Body of pancreas (tissue), 4 donors: ENCODE measurements at regions not wholly inside any gene's neighbourhood (a gene's known extent, or its start where the extent isn't known, plus 50 kb on each side); places are given as distances from the start of the nearest gene placed in this dataset.
"Not testable (repeated sequence)": the region's sequence is repeated elsewhere in the genome, so short reads cannot be mapped to it uniquely, and the experiment has no call there.

Experiments
- ATAC-seq: fragments of 150-250 bp; one replicate; pipeline ENCODE4 v1.9.1; 2016
- DNase-seq, 4 donors: peaks; one replicate each; pipeline ENCODE4 v3.0.0-alpha.2; 2019
- H3K27ac ChIP-seq, 4 donors: fragments of 200-600 bp; sonication (generic); 1 replicate in 3 of 4; 2 replicates in 1 of 4; pipeline versions ENCODE4 v1.5.1 to v1.6.1; 2016 to 2019; ENCODE audit warnings: mild to moderate bottlenecking in 1 of 4, mixed read lengths in 1 of 4, moderate library complexity in 1 of 4
- H3K27me3 ChIP-seq, 2 donors: fragments of 200-600 bp; sonication (generic); one replicate each; pipeline ENCODE4 v1.6.0; 2016; ENCODE audit warnings: mild to moderate bottlenecking in 1 of 2
- H3K36me3 ChIP-seq, 2 donors: fragments of 200-600 bp; sonication (generic); replicated peaks in 1 of 2; 2 replicates each; pipeline ENCODE4 v1.5.1; 2016; ENCODE audit warnings: low read depth in 2 of 2; ENCODE audit not compliant: insufficient read depth in 1 of 2
- H3K4me1 ChIP-seq: fragments of 200-600 bp; sonication (generic); one replicate; pipeline ENCODE4 v1.6.0; 2016
- H3K4me3 ChIP-seq, 2 donors: fragments of 200-600 bp; sonication (generic); 1 replicate in 1 of 2; 2 replicates in 1 of 2; pipeline ENCODE4 v1.5.1; 2016 to 2019
- H3K9me3 ChIP-seq, 3 donors: fragments of 200-600 bp; sonication (generic); 1 replicate in 2 of 3; 2 replicates in 1 of 3; pipeline ENCODE4 v1.5.1; 2016
- CTCF ChIP-seq, 7 experiments: fragments of 450-650 bp in 4 of 7; fragments of 200-600 bp in 3 of 7; sonication (generic) in 3 of 7; IDR thresholded peaks; one replicate each; pipeline ENCODE4 v1.5.1; 2016 to 2019; ENCODE audit warnings: antibody characterized with exemption in 7 of 7
- POLR2A ChIP-seq, 3 donors: fragments of 450-650 bp; IDR thresholded peaks; one replicate each; pipeline ENCODE4 v1.6.1; 2016; ENCODE audit warnings: antibody characterized with exemption in 3 of 3, mild to moderate bottlenecking in 2 of 3
- WGBS, 2 donors: methylation state at CpG; one replicate each; pipeline ENCODE4 v1.1.5; 2017; 5-methylcytosine and 5-hydroxymethylcytosine counted together
- intact Hi-C: fragments of 100-400 bp; cut with DNase I; formaldehyde crosslinking; loops from one replicate; pipeline ENCODE4 v1.15.1; 2023

GRCh38 chr1:67551375-67551774 lies 121.2 kb upstream of the SERBP1 start:
- 81 to 87% methylated on average over 6 of the region's 6 CpGs for WGBS, 2 donors
- Histone ChIP-seq H3K4me3 (no peak overlapping the region), H3K4me1 (no peaks in the 10 kb centered on the region), H3K9me3 (no peaks in the 10 kb centered on the region), H3K36me3 (no peaks in the 10 kb centered on the region), H3K27me3 (no peaks in the 10 kb centered on the region), H3K27ac (no peak overlapping the region)
- ATAC-seq (no peak), DNase-seq (no peak)
- TF ChIP-seq CTCF (IDR thresholded peaks at IDR 0.05) = no peak
- TF ChIP-seq POLR2A (IDR thresholded peaks at IDR 0.05) = no peak
- intact Hi-C loops = no loop called here

- Histone ChIP-seq H3K4me1 (no peaks in the 10 kb centered on the region), H3K4me3 (no peak overlapping the region), H3K27me3 (no peaks in the 10 kb centered on the region), H3K27ac (no peak overlapping the region), H3K36me3 (no peaks in the 10 kb centered on the region), H3K9me3 (no peaks in the 10 kb centered on the region)
- DNase-seq = peak in 2 of 4 donors; percentile 24 to 31
- ATAC-seq = peak; percentile 64
- 19 to 29% methylated on average over 3 of the region's 3 CpGs for WGBS, 2 donors
- TF ChIP-seq POLR2A (IDR thresholded peaks at IDR 0.05) (no peak), CTCF (IDR thresholded peaks at IDR 0.05) (peak in 1 of 7 experiments; percentile 5)
- intact Hi-C loops = no loop called here
These were observed 122.1 kb upstream of the SERBP1 start for GRCh38 chr1:67552336-67552759.

- H3K4me1 ChIP-seq, ATAC-seq, DNase-seq, H3K27me3 ChIP-seq, intact Hi-C loops, H3K27ac ChIP-seq, H3K4me3 ChIP-seq, H3K36me3 ChIP-seq, H3K9me3 ChIP-seq: not testable (repeated sequence)
- WGBS, 2 donors = 86 to 89% methylated on average over 5 of the region's 5 CpGs
These were observed 124.0 kb upstream of the SERBP1 start for GRCh38 chr1:67554204-67554603.

GRCh38 chr1:67555461-67556296 lies 125.5 kb upstream of the SERBP1 start:
- intact Hi-C loops = no loop called here
- H3K27ac ChIP-seq = no peak overlapping the region
- 47 to 56% methylated on average over 15 of the region's 15 CpGs for WGBS, 2 donors
- H3K4me3 ChIP-seq = no peak overlapping the region
- DNase-seq (no peak), ATAC-seq (no peak)
- no peak for TF ChIP-seq POLR2A (IDR thresholded peaks at IDR 0.05)
- TF ChIP-seq CTCF (IDR thresholded peaks at IDR 0.05) = no peak
- no peaks in the 10 kb centered on the region for H3K4me1 ChIP-seq
- H3K9me3 ChIP-seq = no peaks in the 10 kb centered on the region
- no peaks in the 10 kb centered on the region for H3K36me3 ChIP-seq
- H3K27me3 ChIP-seq = no peaks in the 10 kb centered on the region

GRCh38 chr1:67556297-67556900 lies 126.2 kb upstream of the SERBP1 start:
- Histone ChIP-seq H3K4me1 (peaks cover 5% of the 10 kb centered on the region), H3K27ac (no peak overlapping the region), H3K4me3 (no peak overlapping the region), H3K36me3 (no peaks in the 10 kb centered on the region), H3K9me3 (no peaks in the 10 kb centered on the region), H3K27me3 (no peaks in the 10 kb centered on the region)
- 42 to 44% methylated on average over 5 of the region's 5 CpGs for WGBS, 2 donors
- no peak for TF ChIP-seq CTCF (IDR thresholded peaks at IDR 0.05)
- no peak for TF ChIP-seq POLR2A (IDR thresholded peaks at IDR 0.05)
- ATAC-seq = no peak
- no peak for DNase-seq
- intact Hi-C loops = no loop called here
